SK-N-SH (cell line): ENCODE measurements at regions not wholly inside any gene's neighbourhood (a gene's known extent, or its start where the extent isn't known, plus 50 kb on each side); places are given as distances from the start of the nearest gene placed in this dataset.

Experiments
- CTCF ChIP-seq: fragments of 200-600 bp; sonication (generic); IDR thresholded peaks from 2 replicates; pipeline ENCODE4 v1.6.1; 2017; ENCODE audit warnings: antibody characterized with exemption, mild to moderate bottlenecking, moderate library complexity
- ELF1 ChIP-seq: IDR thresholded peaks from 2 replicates; pipeline ENCODE4 v1.4.0; 2012
- EZH2phosphoT487 ChIP-seq: fragments of 200-600 bp; sonication (generic); IDR thresholded peaks from 2 replicates; pipeline ENCODE4 v1.6.1; 2017; ENCODE audit warnings: low read depth, mixed run types, mild to moderate bottlenecking, antibody characterized with exemption, moderate library complexity, borderline replicate concordance
- FOXM1 ChIP-seq: IDR thresholded peaks from 2 replicates; pipeline ENCODE4 v1.4.0; 2012; ENCODE audit warnings: low read depth, mild to moderate bottlenecking
- MAX ChIP-seq: IDR thresholded peaks from 2 replicates; pipeline ENCODE4 v1.4.0; 2012; ENCODE audit warnings: low read depth
- MEF2A ChIP-seq: IDR thresholded peaks from 2 replicates; pipeline ENCODE4 v1.4.0; 2012; ENCODE audit warnings: low read depth, borderline replicate concordance
- YY1 ChIP-seq: IDR thresholded peaks from 2 replicates; pipeline ENCODE4 v1.4.0; 2012; ENCODE audit warnings: low read depth, mild to moderate bottlenecking
- ZBTB33 ChIP-seq: IDR thresholded peaks from 2 replicates; pipeline ENCODE4 v1.4.0; 2012; ENCODE audit warnings: low read depth, borderline replicate concordance

GRCh38 chr13:34064456-34065205 is 246.7 kb downstream of the RFC3 start:
- TF ChIP-seq MAX (no peak), ZBTB33 (no peak), MEF2A (no peak), ELF1 (no peak), YY1 (no peak), CTCF (no peak), FOXM1 (no peak), EZH2phosphoT487 (no peak)
